Colonic mucosa (tissue), 4 donors: ENCODE measurements at regions not wholly inside any gene's neighbourhood (a gene's known extent, or its start where the extent isn't known, plus 50 kb on each side); places are given as distances from the start of the nearest gene placed in this dataset.

Experiments used
- DNase-seq: peaks from one replicate; pipeline ENCODE4 v3.0.0-alpha.2; 2020
- H3K27ac ChIP-seq: fragments of 200-600 bp; one replicate; pipeline ENCODE4 v1.8.0; 2021
- H3K27me3 ChIP-seq: fragments of 200-600 bp; one replicate; pipeline ENCODE4 v1.8.0; 2021
- H3K36me3 ChIP-seq: fragments of 200-600 bp; one replicate; pipeline ENCODE4 v1.8.0; 2021
- H3K4me1 ChIP-seq: fragments of 200-600 bp; one replicate; pipeline ENCODE4 v1.8.0; 2021; ENCODE audit warnings: mild to moderate bottlenecking
- H3K4me3 ChIP-seq: fragments of 200-600 bp; one replicate; pipeline ENCODE4 v1.8.0; 2021
- H3K9ac ChIP-seq, 2 donors: one replicate each; pipeline ENCODE4 v1.7.0; 2013; ENCODE audit warnings: control low read depth in 2 of 2, low read depth in 2 of 2, low read length in 2 of 2
- H3K9me3 ChIP-seq: fragments of 200-600 bp; one replicate; pipeline ENCODE4 v1.8.0; 2021
- intact Hi-C: fragments of 100-400 bp; cut with DNase I; formaldehyde crosslinking; loops from one replicate; pipeline ENCODE4 v1.14.1; 2022
- TF ChIP-seq, protein P1 (sequence below): fragments of 200-600 bp; IDR thresholded peaks from one replicate; pipeline ENCODE4 v1.8.0; 2022; ENCODE audit warnings: antibody characterized with exemption, mild to moderate bottlenecking
- donor health status: healthy.
- donor health status: DM: no; HTN: no; CAD: no.
- donor health status: DM: no; HTN: no; CAD: no.

DNA sequence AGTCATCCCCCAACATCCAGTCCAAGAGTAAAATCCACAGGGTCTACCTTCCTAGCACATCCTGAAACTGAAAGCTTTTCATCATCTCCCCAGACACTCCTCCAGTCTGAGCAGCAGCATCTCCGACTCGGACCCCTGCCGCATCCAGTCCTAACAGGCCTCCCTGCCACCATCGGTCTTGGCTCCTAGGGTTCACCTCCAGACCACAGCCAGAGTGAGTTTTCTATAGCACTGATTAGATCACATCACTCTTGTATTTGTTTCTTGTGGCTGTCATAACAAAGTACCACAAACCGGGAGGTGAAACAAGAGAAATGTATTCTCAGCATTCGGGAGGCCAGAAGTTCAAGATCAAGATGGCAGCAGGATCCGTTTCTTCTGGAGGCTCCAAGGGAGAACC is 187.8 kb downstream of the TOMM20 start:
- intact Hi-C loops, result no loop called here
- H3K4me3 ChIP-seq, result no peak overlapping the region
- no peaks in the 10 kb centered on the region for H3K9me3 ChIP-seq
- TF ChIP-seq, protein P1, sequence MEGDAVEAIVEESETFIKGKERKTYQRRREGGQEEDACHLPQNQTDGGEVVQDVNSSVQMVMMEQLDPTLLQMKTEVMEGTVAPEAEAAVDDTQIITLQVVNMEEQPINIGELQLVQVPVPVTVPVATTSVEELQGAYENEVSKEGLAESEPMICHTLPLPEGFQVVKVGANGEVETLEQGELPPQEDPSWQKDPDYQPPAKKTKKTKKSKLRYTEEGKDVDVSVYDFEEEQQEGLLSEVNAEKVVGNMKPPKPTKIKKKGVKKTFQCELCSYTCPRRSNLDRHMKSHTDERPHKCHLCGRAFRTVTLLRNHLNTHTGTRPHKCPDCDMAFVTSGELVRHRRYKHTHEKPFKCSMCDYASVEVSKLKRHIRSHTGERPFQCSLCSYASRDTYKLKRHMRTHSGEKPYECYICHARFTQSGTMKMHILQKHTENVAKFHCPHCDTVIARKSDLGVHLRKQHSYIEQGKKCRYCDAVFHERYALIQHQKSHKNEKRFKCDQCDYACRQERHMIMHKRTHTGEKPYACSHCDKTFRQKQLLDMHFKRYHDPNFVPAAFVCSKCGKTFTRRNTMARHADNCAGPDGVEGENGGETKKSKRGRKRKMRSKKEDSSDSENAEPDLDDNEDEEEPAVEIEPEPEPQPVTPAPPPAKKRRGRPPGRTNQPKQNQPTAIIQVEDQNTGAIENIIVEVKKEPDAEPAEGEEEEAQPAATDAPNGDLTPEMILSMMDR, result no peak
- no peaks in the 10 kb centered on the region for H3K4me1 ChIP-seq
- H3K27me3 ChIP-seq, result no peaks in the 10 kb centered on the region
- no peak overlapping the region for H3K27ac ChIP-seq
- H3K36me3 ChIP-seq, result no peaks in the 10 kb centered on the region
- H3K9ac ChIP-seq, result no peak overlapping the region
- DNase-seq, result peak; percentile 16

DNA sequence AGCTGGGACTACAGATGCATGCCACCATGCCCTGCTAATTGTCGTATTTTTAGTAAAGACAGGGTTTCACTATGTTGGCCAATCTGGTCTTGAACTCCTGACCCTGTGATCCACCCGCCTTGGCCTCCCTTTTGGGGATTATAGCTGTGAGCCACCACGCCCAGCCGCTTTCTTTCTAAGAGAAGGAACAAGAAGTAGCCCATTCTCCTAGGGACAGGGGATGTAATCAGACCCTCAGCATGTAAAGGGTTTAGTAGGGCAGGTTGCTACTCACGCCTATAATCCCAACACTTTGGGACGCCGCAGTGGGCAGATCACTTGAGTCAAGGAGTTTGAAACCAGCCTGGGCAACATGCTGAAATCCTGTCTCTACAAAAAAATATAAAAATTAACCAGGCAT is 189.7 kb downstream of the TOMM20 start:
- intact Hi-C loops, result no loop called here
- no peaks in the 10 kb centered on the region for H3K36me3 ChIP-seq
- DNase-seq, result peak; percentile 12
- no peak overlapping the region for H3K9ac ChIP-seq
- TF ChIP-seq, protein P1, result no peak
- H3K27ac ChIP-seq, result no peak overlapping the region
- no peak overlapping the region for H3K4me3 ChIP-seq
- no peaks in the 10 kb centered on the region for H3K9me3 ChIP-seq
- no peaks in the 10 kb centered on the region for H3K27me3 ChIP-seq
- H3K4me1 ChIP-seq, result no peaks in the 10 kb centered on the region

DNA sequence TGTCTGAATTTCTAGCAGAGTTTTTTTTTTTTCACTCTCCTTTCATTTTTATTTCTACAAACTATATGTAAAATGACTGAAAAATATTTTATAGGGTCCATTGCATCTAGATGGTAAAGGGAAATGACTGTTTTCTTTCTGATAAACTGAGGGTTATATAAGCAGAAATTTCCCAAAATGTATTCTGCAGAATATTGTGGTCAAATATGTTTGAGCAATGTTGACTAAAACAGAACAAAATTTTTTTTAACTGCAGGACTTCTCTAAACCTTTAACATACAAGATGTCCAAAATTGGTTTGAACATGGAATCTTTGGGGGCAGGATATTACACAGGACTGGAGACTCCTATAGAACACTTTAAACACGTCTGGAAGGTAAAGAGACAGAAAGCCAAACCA is 190.5 kb downstream of the TOMM20 start:
- no peak overlapping the region for H3K9ac ChIP-seq
- no peak overlapping the region for H3K4me3 ChIP-seq
- H3K4me1 ChIP-seq, result no peaks in the 10 kb centered on the region
- H3K9me3 ChIP-seq, result no peaks in the 10 kb centered on the region
- no peak for DNase-seq
- no peaks in the 10 kb centered on the region for H3K36me3 ChIP-seq
- H3K27ac ChIP-seq, result no peak overlapping the region
- TF ChIP-seq, protein P1, result no peak
- H3K27me3 ChIP-seq, result no peaks in the 10 kb centered on the region
- intact Hi-C loops, result no loop called here

DNA sequence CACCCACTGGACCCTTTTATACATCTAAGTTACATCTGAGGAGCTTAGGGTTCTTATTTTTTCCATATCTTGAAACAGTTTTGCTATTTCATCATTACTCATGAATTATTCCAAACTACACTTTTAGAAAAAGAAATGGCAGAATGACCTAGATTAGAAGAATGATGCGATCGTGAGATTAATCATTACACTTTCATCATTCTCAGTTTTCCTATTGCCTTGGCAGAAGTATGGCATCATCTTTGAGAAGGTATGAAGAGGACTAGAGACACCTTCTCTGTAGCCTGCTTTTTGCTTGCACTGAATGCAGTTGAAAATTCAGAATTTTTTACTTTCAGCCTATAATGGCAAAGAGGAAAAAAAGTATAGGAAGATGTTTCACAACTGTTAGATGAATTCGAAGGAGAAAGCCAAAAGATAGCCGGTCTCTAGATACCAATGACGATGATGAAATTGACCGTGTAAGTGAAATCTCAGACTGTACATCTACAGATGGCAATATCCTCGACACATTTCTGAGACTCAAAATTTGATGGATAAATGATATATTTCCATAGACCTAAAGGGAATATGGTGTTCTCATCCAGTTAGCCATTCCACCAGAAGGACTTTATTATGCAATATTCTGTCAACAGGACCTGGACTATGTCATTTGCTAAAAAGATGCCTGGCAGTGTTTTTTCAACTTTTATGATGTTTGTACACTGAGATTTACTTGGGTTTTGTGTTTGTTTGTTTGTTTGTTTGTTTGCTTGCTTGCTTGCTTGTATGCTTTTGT is 191.8 kb downstream of the TOMM20 start:
- Histone ChIP-seq H3K36me3 (no peaks in the 10 kb centered on the region), H3K4me1 (no peaks in the 10 kb centered on the region), H3K9ac (no peak overlapping the region), H3K4me3 (no peak overlapping the region), H3K27me3 (no peaks in the 10 kb centered on the region), H3K27ac (no peak overlapping the region), H3K9me3 (no peaks in the 10 kb centered on the region)
- peak; percentile 0 for DNase-seq
- intact Hi-C loops, result no loop called here
- TF ChIP-seq, protein P1, result no peak

DNA sequence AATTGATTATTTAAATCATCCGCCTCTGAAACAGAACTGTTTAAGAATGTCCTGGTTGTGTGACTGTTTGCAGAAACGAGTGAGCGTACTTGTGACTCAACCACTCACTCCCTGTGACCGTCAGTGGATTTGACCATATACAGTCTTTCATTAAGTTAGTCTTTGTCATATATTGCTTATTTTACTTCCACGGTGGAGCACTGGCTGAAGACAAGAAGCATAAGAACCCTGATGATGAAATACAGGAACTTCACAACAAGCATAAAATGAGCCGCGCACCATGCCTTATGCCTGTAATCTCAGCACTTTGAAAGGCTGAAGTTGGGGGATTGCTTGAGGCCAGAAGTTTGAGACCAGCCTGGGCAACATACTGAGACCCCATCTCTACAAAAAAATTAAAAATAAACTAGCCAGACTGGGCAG is 194.0 kb downstream of the TOMM20 start:
- H3K36me3 ChIP-seq, result no peaks in the 10 kb centered on the region
- no peak overlapping the region for H3K4me3 ChIP-seq
- H3K27ac ChIP-seq, result no peak overlapping the region
- H3K9me3 ChIP-seq, result no peaks in the 10 kb centered on the region
- TF ChIP-seq, protein P1, result no peak
- intact Hi-C loops, result no loop called here
- peak; percentile 15 for DNase-seq
- H3K27me3 ChIP-seq, result no peaks in the 10 kb centered on the region
- H3K9ac ChIP-seq, result no peak overlapping the region
- H3K4me1 ChIP-seq, result no peaks in the 10 kb centered on the region
